NCI-H146 (cell line): ENCODE measurements at regions not wholly inside any gene's neighbourhood (a gene's known extent, or its start where the extent isn't known, plus 50 kb on each side); places are given as distances from the start of the nearest gene placed in this dataset.

ENCODE experiments used
- DNase-seq: peaks from one replicate; lab custom pipeline; 2025; lab: John Stamatoyannopoulos, UW

DNA sequence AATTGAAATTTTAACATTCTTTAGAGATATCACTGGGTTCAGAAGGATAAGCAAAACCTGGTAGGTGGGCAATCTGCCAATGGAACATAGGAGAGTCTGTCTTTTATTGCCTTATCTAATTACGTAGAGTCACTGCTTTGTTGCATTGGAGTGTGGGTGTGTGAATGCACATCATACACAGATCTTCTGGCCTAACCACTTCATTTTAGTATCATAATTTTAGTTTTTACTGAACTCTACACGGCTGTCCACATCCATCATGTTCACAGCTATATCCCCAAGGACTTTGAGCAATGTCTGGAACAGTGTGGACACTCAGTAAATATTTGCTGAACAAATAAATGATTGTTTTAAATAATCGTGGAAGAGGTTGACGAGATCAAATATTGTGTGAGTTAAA lies 104.6 kb upstream of the AKIRIN2 start:
- no peak for DNase-seq

DNA sequence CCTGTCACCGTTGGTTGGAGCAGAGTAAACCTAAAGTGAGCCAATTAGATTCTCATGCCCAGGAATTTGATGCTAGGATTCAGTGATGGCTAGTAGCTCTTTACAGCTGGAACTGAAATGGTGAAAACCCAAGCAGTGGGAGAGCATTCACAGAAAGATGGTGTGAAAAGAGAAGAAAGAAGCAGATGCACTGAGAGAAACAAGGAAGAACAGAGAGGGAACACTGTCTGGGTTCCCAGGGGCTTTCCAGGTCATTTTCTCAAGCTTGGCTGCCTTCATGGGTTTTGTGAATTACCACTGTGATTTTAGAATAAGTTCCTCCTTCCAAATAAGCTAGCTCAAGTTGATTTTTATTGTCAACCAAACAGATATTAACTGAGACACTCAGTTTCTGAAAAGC lies 104.1 kb upstream of the AKIRIN2 start:
- no peak for DNase-seq

DNA sequence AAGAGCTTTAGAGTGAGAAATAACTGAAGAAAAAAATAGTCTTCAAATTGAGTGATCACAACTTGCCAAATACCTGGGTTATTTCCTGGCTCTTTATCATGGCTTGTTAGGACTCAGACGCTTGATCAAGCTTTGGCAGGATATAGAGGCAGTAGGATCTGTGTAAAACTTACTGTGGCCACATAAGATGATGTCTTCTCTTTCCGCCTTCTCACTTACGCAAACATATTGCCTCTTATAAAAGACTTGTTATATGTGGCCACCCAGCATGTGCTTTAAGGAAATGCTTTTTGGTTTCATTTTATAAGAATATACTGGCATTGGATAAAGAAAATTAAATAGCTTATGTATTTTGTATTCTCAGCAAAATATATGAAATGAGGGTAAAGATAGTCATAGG lies 101.8 kb upstream of the AKIRIN2 start:
- no peak for DNase-seq

DNA sequence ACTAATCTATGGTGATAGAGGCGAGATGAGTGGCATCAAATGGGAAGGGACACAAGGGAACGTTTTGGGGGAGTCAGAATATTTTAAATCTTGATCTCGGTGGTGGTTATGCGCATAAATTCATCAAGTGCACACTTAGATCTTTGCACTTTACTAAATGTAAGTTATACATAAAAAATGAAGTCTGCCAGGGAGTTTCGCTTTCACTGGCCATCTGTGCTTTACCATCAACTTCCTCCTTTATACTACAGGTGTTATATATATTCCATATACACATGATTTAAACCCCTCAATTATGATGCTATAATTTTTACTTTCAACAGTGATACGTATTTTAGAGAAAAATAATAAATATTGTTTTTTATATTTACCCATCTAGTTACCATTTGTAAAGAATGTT lies 97.6 kb upstream of the AKIRIN2 start:
- no peak for DNase-seq

DNA sequence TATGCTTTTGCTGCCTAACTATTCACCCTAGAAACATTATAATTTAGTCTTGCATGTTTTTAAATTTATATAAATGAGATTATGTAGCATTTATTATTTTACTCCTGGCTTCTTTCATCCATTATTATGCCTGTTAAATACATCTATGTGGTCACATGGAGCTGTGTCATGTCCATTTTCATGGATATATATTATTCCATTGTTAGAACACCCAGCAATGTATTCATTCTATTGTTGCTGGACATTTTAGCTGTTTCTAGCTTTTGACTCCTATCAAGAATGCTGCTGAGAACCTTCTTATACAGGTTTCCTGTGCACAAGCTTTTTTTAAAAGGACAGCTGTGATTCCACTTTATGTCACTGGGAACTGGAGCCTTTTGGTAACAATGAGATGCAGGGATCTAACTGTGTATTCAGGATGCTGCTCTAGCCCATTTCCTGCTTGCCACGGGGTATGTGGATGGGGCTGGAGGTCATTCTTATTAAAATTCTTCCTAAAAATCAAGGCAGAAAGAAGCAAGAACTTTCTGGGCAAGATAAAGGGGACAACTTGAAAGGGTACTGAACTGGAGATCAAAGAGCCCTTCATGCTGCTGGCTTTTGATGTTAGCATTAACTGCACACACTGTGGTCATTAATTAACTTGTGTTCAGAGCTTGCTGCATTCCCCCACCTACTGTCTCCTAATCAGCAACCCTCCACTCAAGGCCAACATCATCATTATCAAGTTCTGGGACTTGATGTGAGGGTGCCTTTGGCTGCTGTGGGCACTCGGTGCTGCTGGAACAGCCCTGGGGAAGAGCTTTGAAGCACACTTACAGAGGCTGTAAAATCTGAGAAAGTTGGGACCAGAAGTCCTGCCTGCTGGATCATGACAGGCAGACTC lies 96.6 kb upstream of the AKIRIN2 start:
- DNase-seq: no peak

DNA sequence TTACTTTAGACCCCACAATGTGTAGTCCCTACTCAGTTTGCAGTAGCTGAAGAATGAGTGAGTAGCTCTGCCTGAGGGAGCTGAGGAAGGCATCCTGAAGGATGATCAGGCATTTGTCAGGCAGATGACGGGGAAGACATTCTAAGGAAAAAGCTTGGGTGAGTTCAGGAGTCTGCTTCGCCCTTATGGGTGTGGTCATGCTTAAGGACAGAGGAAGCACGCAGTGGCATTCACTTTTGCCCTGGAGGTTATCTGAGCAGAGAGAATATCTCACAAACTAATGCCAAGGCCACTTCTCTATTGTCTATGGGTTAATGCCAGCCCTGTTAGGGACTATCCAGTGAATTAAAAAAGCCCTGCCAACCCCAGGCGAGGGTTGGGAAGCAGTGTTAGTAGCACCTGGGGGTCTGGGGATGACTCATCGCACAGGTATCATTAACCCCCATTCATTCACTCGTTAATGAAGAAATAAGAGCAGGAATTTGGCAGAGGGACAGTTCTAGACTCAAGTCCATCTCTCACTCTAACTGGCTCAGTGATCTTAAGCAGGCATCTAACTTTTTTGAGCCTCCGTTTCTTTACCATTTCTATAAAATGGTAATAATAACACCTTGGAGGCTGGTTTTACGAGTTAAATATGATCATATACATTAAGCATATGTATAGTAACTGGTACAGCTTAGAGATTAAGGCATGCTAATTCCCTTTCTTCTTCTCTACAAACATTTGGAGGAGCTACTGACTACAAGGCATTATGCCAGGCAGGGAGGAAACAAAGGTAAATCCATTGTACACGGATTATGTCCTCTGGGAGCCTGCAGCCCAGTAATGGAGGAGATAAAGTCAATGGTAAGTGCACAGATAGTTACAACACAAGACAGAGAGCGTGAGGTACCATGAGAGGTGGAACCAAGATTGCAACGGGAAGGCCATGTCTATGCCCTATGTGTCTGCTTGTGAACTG lies 93.2 kb upstream of the AKIRIN2 start:
- no peak for DNase-seq

DNA sequence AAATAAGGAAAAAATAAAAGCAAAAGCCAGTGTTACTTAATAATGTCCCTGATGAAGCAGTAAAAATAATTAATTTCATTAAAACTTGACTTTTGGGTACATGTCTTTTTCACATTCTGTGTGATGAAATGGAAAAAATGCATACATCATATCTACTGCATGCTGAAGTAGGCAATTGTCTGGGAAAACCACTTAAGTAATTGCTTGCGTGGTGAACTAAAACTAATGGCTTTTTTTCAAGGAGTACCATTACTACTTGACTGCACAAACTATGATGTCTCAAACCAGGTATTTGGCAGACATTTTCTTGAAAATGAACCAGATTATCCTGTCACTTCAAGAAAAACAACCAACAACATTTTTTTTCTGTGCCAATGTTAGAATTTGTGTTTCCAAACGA lies 91.3 kb upstream of the AKIRIN2 start:
- no peak for DNase-seq

DNA sequence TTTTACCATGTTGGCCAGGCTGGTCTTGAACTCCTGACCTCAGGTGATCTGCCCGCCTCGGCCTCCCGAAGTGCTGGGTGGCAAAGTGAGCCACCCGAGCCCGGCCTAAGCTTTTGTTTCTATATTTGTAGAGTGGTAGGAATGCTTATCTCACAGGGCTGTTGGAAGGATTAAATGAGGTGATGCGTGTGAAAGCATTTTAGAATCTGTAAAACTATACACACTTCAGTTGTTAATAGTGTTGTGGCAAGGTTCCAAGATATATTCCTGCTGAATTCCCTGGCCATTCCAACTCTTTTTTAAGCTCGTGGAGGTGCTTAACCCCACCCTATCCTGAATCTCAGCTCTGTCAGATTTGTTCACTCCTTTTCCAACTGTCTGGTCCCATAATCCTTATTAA lies 89.9 kb upstream of the AKIRIN2 start:
- DNase-seq: no peak

DNA sequence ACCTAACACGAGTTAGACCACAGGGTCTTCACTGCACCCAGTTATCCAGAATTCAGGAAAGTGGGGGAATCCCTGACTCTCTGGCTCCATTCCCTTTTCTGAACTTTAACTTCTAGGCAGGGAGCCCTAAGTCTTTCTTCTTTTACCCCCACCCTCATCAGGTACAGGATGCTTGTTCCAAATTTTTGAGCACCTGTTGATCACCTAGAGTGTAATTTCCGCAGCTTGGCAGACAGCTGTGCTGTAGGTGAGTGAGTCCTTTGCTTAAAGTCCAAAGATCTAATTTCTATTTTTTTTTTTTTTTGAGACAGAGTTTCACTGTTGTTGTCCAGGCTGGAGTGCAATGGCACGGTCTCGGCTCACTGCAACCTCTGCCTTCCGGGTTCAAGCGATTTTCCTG lies 89.5 kb upstream of the AKIRIN2 start:
- DNase-seq: no peak

DNA sequence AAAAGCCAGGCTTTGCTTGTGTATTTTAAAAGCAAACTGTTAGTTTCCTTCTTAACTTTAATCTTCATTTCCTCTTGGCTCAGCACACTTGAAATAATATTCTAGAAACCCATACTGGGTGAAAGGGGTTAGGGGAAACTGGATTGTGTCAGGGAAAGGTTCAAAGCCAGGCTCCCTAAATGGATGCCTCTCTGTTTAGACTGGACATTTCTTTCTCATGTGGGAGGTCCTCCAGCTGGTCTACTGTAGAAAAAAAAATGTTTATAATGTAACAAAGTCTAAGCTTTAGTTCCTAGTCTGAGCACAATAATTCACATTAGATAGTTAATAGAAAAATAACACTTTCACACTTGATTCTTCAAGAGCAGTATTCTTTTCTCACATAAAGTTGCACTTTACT lies 89.0 kb upstream of the AKIRIN2 start:
- DNase-seq: no peak

DNA sequence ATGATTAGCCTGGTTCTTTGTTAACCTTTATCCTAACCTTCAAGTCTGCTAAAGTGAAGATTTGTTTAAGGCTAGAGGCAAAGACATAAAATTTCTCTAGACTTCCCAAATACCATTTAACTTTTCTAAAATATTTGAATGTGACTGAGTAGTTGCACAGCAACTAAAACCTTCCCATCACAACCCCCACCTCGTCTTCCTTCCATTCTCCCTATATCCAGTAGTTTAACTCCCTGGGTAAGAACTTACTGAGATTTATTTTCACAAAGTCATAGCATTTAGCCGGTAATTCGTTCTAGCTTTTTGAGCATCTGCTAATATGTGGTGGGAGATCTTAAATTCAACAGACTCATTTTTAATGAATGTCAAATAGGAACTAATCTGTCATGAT lies 87.9 kb upstream of the AKIRIN2 start:
- no peak for DNase-seq

DNA sequence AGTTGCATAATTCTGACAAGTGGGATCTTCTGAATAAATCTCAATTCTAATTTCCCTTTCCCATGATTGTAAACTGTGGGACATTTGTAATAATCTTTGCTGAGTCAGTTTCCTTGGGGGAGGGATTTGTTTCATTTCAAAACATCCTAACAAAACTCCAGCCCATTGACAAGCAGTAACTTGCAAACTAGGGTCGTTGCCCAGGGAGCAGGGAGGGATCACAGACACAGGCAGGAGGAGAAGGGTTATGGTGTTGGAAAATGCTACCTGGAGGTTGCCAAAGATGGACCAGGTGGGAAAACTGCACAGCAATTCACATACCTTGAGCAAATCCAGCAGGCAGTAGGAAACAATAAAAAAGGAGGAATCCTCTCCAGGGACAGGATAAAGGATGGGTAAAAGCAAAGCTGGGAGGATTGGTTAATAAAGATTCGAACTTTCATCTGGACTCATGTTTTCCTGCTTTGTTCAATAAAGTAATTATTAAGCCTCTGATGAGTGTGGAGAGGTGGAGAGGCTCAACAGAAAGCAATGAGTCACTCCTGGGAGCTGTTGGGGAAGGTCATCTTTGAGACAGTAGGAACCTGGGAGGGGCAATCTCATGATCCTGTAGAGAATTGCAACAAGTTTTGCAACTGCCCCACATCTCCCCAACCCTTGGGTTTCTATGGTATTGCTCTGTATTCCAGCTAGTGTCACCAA lies 87.3 kb upstream of the AKIRIN2 start:
- peak; percentile 30 for DNase-seq

DNA sequence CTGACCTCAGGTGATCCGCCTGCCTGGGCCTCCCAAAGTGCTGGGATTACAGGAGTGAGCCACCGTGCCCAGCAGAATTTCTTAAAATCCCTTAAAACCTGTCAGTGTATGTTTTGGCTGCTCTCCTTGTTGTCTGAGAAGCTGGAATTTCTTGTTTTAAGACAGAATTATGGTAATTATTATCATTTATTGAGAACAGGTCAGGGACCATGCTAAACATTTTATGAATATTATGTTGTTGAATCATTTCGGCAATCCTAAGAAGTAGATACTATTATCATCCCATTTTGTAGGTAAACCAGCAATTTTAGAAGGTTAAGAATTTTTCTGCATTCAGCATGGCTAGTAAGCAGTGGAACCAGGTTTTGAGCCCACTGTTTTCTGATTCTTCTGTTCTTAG lies 86.1 kb upstream of the AKIRIN2 start:
- no peak for DNase-seq

DNA sequence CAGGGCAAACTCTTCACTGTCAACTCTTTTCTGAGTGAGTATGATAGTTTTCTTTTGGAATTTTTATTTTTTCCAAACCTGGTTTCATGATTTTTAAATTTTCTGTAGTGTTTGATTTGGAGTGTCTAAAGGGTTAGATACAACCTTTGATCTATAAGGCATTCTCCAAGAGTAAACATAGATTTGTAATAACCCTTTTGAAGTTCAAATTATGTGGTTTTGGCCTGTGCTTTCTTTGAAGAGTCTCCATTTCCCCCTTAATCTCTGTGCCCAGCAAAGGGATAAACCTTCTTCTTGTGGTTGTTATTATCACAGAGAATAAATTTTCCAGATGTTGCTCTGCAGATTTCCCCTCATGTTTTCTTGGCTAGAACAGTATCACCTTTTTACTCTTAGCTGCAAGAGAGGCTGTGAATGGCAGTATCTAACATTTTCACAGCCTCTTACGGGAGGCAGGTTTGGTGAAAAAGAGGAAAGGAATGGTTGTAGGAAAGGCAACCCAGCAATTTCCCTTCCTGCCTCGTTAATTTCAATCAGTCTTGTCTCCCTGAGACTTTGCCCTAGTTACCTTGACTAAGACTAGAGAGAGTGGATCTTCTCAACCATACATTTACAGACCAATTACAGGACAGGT lies 83.3 kb upstream of the AKIRIN2 start:
- no peak for DNase-seq

DNA sequence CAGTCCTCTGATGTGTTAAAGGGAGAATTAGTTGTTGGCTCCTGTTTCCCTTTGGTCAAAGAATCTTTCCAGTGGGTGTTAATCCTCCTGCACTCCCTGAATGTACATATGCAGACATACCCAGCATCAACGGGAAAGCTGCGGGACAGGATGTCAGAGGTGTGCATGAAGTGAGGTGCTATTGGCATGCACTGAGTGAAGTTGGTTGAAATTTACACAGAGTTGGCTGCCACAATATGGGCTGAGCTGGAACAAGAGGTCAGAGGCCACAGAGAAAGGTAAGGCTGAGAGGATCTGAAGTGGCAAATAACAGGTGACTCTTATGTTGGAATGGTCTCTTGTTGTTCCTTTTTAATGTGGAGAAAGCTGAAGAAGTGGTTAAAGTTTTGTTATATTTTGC lies 82.7 kb upstream of the AKIRIN2 start:
- no peak for DNase-seq

DNA sequence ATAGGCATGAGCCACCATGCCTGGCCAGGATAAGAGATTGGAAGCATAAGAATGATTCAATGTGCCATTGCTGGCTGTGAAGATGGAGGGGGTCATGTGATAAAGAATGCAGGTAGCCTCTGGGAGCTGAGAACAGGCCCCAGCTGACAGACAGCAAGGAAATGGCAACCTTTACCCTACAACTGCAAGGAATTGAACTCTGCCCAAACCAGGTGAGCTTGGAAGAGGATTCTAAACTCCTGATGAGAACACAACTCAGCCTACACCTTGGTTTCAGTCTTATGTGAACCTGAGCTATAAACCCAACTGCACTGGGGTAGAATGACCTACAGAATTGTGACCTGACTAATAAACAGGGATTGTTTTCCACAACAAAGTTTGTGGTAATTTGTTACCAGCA lies 82.0 kb upstream of the AKIRIN2 start:
- no peak for DNase-seq

DNA sequence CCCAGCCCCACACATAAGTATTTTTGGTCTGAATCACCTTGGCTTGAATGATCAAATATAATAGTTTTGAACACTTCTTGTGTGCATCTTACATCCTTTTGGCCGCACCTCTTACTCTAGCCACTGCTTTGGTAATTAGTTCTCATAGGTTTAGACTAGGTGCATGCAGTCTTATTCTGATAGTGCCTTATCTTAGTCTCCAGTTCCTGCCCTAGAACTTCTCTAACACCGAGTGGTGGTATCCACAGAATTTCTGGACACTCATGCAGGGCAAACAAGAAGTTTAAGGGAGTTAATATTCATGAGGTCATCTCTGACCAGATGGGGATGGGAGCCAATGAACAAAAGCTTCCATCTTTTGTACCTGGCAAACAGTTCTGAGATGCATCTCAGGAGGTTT lies 77.5 kb upstream of the AKIRIN2 start:
- DNase-seq: no peak

DNA sequence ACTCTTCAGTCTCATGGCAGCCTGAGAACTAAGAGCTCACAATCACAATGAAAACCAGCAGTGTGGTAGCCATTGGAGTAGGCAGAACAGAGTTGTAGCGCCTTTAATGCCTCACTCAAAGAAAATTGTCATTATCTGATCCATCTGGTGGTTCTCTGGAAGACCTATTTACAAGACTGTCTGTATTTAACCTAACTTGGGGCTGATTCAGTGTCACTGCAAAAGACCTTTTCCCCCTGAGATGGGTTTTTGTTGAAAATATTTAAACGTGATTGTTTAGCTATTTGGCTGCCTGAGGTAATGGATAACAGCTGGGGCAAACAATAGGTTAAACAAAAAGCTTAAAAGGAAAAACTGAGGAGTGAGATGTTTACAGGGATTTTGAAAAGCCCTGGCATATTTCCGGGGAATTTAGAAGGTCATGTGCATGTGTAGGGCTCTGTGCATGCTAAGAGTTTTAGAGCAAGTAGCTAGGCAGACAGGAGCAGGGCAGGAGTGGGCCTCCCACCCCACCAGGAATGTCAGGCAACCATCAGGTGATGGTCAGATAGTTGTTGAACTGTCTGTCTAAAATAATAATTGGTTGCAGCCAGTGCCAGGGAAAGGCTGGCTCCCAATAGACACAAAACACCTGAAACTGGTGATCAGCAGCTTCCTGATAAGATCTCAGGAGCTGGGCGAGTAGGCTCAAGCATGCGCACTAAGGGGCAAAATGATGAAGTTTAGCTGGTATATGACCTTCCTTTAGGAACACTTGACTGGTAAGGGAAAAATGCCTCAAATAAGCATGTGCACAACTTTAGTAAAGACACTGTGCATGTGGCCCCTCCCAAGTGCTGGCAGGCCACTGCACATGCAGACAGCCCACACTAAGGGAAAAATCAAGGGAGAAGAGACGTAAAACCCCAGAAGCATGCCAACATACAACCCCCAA lies 70.8 kb upstream of the AKIRIN2 start:
- DNase-seq: peak; percentile 33

DNA sequence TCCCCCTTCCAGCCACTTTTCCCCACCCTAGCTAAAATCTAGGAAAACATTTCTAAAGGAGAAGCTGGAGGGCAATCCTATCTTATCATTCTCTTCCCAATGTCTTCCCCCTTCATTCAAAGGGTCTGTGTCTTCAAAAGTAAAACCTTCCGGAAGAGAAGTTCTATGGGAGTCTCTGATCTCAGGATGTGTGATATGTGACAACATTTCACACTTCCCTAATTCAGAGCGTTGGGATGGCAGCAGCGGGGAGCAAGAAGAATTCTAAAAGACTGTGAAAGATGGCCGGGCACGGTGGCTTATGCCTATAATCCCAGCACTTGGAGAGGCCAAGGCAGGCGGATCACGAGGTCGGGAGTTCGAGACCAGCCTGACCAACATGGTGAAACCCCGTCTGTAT lies 65.4 kb upstream of the AKIRIN2 start:
- DNase-seq: no peak

DNA sequence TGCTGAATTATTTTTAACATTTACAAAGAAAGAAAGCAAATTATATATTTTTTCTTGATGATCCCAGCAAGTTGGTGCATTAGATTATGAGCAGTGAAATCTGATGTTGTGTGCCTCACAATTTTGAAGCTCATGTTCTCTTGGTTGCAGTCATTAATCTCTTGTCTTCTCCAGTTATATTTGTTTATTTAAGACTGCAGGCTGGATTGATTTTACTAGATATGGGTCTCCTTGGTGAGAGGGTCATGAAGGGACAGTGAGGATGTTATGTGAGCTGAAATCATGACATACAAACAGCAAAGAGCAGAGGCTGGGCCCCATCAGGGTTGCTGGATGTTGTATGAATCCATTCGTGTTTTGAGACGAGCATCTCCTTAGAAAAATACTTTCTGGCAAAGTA lies 64.2 kb upstream of the AKIRIN2 start:
- DNase-seq: peak; percentile 10

DNA sequence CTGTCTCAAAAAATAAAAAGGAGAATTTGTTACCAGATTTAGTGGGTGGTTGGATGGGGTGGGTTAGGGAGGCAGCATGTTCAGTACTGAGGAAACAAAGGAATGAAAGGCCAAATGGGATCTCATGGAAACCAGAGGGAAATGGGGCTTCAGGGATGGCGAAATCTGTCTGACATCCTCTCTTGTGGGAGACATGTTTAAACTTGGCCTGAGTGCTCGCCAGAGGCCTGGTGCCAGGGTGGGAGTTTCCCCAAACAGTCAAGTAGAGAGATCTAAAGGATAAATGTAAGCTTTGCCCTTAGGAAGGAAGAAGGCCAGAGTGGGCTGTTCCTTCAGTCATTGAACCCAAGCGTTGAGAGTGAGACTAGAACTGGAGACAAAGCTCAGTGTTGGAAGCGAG lies 61.9 kb upstream of the AKIRIN2 start:
- DNase-seq: no peak
